Suprapubic skin (tissue), 4 donors: ENCODE measurements at regions not wholly inside any gene's neighbourhood (a gene's known extent, or its start where the extent isn't known, plus 50 kb on each side); places are given as distances from the start of the nearest gene placed in this dataset.

Experiments used
- EP300 ChIP-seq: sonication (generic); formaldehyde crosslinking; IDR thresholded peaks from one replicate; pipeline ENCODE4 v1.6.1; 2017; ENCODE audit warnings: antibody characterized with exemption
- POLR2A ChIP-seq, 2 donors: fragments of 450-650 bp; IDR thresholded peaks; one replicate each; pipeline ENCODE4 v1.6.1; 2017; ENCODE audit warnings: antibody characterized with exemption in 2 of 2, mild to moderate bottlenecking in 2 of 2, moderate library complexity in 2 of 2
- POLR2AphosphoS5 ChIP-seq, 3 donors: sonication (generic); formaldehyde crosslinking; IDR thresholded peaks; one replicate each; pipeline ENCODE4 v1.6.1; 2017; ENCODE audit warnings: antibody characterized with exemption in 3 of 3
- TF ChIP-seq, protein P1 (sequence below), 2 donors: fragments of 200-600 bp in 1 of 2; fragments of 450-650 bp in 1 of 2; sonication (generic) in 1 of 2; IDR thresholded peaks; one replicate each; pipeline ENCODE4 v1.5.1; 2016 to 2019; ENCODE audit warnings: antibody characterized with exemption in 2 of 2, mild to moderate bottlenecking in 1 of 2, moderate library complexity in 1 of 2

DNA sequence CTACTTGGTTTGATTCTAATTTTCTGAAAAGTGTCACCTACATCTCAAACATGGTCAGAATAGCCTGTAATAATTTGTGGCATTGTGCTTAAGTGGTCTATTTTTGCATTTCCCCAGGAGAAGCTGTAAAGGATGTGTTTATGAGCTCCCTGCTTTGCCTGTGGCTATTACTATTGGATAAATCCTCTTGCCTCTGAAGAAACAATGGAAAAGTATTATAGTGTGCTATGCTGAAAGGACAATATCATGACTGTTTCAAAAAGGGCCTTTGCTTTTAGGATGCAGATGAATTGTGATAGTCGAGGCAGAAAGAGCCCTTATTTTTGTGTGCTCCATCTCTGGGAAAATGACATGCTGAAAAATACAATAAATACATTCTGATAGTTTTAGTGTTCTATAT lies 94.1 kb upstream of the ARMC3 start:
- TF ChIP-seq, protein P1, sequence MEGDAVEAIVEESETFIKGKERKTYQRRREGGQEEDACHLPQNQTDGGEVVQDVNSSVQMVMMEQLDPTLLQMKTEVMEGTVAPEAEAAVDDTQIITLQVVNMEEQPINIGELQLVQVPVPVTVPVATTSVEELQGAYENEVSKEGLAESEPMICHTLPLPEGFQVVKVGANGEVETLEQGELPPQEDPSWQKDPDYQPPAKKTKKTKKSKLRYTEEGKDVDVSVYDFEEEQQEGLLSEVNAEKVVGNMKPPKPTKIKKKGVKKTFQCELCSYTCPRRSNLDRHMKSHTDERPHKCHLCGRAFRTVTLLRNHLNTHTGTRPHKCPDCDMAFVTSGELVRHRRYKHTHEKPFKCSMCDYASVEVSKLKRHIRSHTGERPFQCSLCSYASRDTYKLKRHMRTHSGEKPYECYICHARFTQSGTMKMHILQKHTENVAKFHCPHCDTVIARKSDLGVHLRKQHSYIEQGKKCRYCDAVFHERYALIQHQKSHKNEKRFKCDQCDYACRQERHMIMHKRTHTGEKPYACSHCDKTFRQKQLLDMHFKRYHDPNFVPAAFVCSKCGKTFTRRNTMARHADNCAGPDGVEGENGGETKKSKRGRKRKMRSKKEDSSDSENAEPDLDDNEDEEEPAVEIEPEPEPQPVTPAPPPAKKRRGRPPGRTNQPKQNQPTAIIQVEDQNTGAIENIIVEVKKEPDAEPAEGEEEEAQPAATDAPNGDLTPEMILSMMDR (IDR thresholded peaks at IDR 0.05), result no peak
- no peak for TF ChIP-seq POLR2A (IDR thresholded peaks at IDR 0.05)
- no peak for TF ChIP-seq POLR2AphosphoS5 (IDR thresholded peaks at IDR 0.05)
- no peak for TF ChIP-seq EP300
